Fibroblast of mammary gland (primary cell): ENCODE measurements at regions not wholly inside any gene's neighbourhood (a gene's known extent, or its start where the extent isn't known, plus 50 kb on each side); places are given as distances from the start of the nearest gene placed in this dataset.

Experiments
- DNase-seq: peaks from one replicate; pipeline ENCODE4 v3.0.0-alpha.2; 2010; ENCODE audit warnings: low read depth
- H3K4me3 ChIP-seq: 2 replicates; pipeline ENCODE4 v1.5.1; 2011; ENCODE audit warnings: low read depth, mild to moderate bottlenecking, low read length, moderate library complexity; ENCODE audit not compliant: control insufficient read depth
- CTCF ChIP-seq: conservative IDR thresholded peaks from 2 replicates; pipeline ENCODE4 v1.5.1; 2011; ENCODE audit warnings: low read depth, low read length, inconsistent platforms; ENCODE audit not compliant: control insufficient read depth, insufficient read depth

GRCh38 chr19:30088567-30088966 lies 146.5 kb downstream of the URI1 start:
- DNase-seq, result no peak
- no peak for TF ChIP-seq CTCF
- no peak overlapping the region for H3K4me3 ChIP-seq

GRCh38 chr19:30089086-30089665 lies 147.1 kb downstream of the URI1 start:
- no peak overlapping the region for H3K4me3 ChIP-seq
- DNase-seq, result no peak
- no peak for TF ChIP-seq CTCF

- no peak for DNase-seq
- no peak overlapping the region for H3K4me3 ChIP-seq
- no peak for TF ChIP-seq CTCF
These were observed 148.4 kb downstream of the URI1 start for GRCh38 chr19:30090476-30090875.

- TF ChIP-seq CTCF, result no peak
- no peak for DNase-seq
These were observed 148.9 kb downstream of the URI1 start for GRCh38 chr19:30090963-30091362.

GRCh38 chr19:30091456-30091855 lies 149.4 kb downstream of the URI1 start:
- TF ChIP-seq CTCF, result no peak
- no peak for DNase-seq
- no peak overlapping the region for H3K4me3 ChIP-seq

More at GRCh38 chr19:30090963-30091362, 148.9 kb downstream of the URI1 start:
- no peak overlapping the region for H3K4me3 ChIP-seq

GRCh38 chr19:30091856-30092255 lies 149.8 kb downstream of the URI1 start:
- no peak overlapping the region for H3K4me3 ChIP-seq
- no peak for DNase-seq
- no peak for TF ChIP-seq CTCF

- TF ChIP-seq CTCF, result no peak
- no peak overlapping the region for H3K4me3 ChIP-seq
- DNase-seq, result no peak
These were observed 150.9 kb downstream of the URI1 start for GRCh38 chr19:30092721-30093569.
